H1 (cell line): ENCODE measurements at regions not wholly inside any gene's neighbourhood (a gene's known extent, or its start where the extent isn't known, plus 50 kb on each side); places are given as distances from the start of the nearest gene placed in this dataset.

Experiments used
- CTCF ChIA-PET: fragments of 300-600 bp; sonication (Branson Sonifier 250); formaldehyde crosslinking; loops from one replicate; lab custom pipeline; 2021; ENCODE audit not compliant: partially characterized antibody; lab: Charles Lee
- POLR2A ChIA-PET: fragments of 300-600 bp; sonication (Branson Sonifier 250); formaldehyde crosslinking; loops from one replicate; lab custom pipeline; 2021; ENCODE audit warnings: inconsistent platforms; ENCODE audit not compliant: partially characterized antibody; lab: Charles Lee
- DNase-seq, 2 experiments: peaks; one replicate each; pipeline versions ENCODE4 v3.0.0 to v3.0.0-alpha.2; 2010 to 2022; ENCODE audit warnings: low spot score in 2 of 2, low read depth in 1 of 2, mixed read lengths in 1 of 2
- FAIRE-seq: peaks from 2 replicates; lab custom pipeline; 2011; peaks lifted over from hg19 to GRCh38; lab: Jason Lieb, UNC
- H2AFZ ChIP-seq: 2 replicates; pipeline ENCODE4 v1.8.1; 2012; ENCODE audit warnings: low read length, inconsistent platforms
- H2AK5ac ChIP-seq: 2 replicates; pipeline ENCODE4 v1.6.1; 2013; ENCODE audit warnings: low read depth, low read length
- H2BK120ac ChIP-seq: replicated peaks from 2 replicates; pipeline ENCODE3; 2013; ENCODE audit warnings: low read depth, low read length, inconsistent platforms
- H2BK12ac ChIP-seq: 2 replicates; pipeline ENCODE4 v1.6.1; 2013; ENCODE audit warnings: low read depth, low read length
- H2BK15ac ChIP-seq: 2 replicates; pipeline ENCODE4 v1.6.1; 2013; ENCODE audit warnings: low read length
- H2BK20ac ChIP-seq: 2 replicates; pipeline ENCODE4 v1.6.1; 2013; ENCODE audit warnings: low read length
- H2BK5ac ChIP-seq: 2 replicates; pipeline ENCODE4 v1.6.1; 2013; ENCODE audit warnings: low read depth, low read length
- H3K14ac ChIP-seq: 2 replicates; pipeline ENCODE4 v1.6.1; 2013; ENCODE audit warnings: inconsistent platforms; ENCODE audit not compliant: insufficient read length
- H3K18ac ChIP-seq: 2 replicates; pipeline ENCODE4 v1.6.1; 2013; ENCODE audit warnings: low read length; ENCODE audit errors: extremely low read depth
- H3K23ac ChIP-seq: 2 replicates; pipeline ENCODE4 v1.6.1; 2013; ENCODE audit warnings: inconsistent platforms; ENCODE audit not compliant: insufficient read length
- H3K23me2 ChIP-seq: 2 replicates; pipeline ENCODE4 v1.6.1; 2013; ENCODE audit warnings: low read depth, low read length
- H3K27ac ChIP-seq: 2 replicates; pipeline ENCODE4 v1.6.1; 2011; ENCODE audit warnings: low read depth, low read length, inconsistent platforms
- H3K27me3 ChIP-seq, 4 experiments: replicated peaks in 1 of 4; 1 replicate in 1 of 4; 2 replicates in 3 of 4; pipeline versions ENCODE4 v1.6.1 to v1.8.1; 2011 to 2013; ENCODE audit warnings: low read length in 3 of 4, mild to moderate bottlenecking in 3 of 4, inconsistent platforms in 2 of 4, mixed read lengths in 2 of 4, moderate library complexity in 1 of 4; ENCODE audit not compliant: control insufficient read depth in 3 of 4, insufficient read depth in 3 of 4; ENCODE audit errors: extremely low read depth in 1 of 4
- H3K36me3 ChIP-seq, 4 experiments: 2 replicates each; pipeline versions ENCODE4 v1.6.1 to v1.8.1; 2011 to 2013; ENCODE audit warnings: mild to moderate bottlenecking in 4 of 4, low read length in 3 of 4, moderate library complexity in 2 of 4, control low read depth in 1 of 4, inconsistent platforms in 1 of 4; ENCODE audit not compliant: insufficient read depth in 4 of 4, control insufficient read depth in 2 of 4
- H3K4ac ChIP-seq: replicated peaks from 2 replicates; pipeline ENCODE3; 2013; ENCODE audit warnings: low read length, low read depth, mixed read lengths, inconsistent platforms; ENCODE audit not compliant: insufficient read length
- H3K4me1 ChIP-seq, 4 experiments: replicated peaks in 1 of 4; 1 replicate in 1 of 4; 2 replicates in 3 of 4; pipeline versions ENCODE4 v1.6.1 to v1.8.1; 2011 to 2013; ENCODE audit warnings: low read length in 3 of 4, inconsistent platforms in 2 of 4, mixed read lengths in 1 of 4; ENCODE audit not compliant: insufficient read depth in 4 of 4, control insufficient read depth in 3 of 4
- H3K4me2 ChIP-seq, 2 experiments: 2 replicates each; pipeline versions ENCODE4 v1.6.1 to v1.8.1; 2011 to 2013; ENCODE audit warnings: low read depth in 2 of 2, low read length in 2 of 2, control low read depth in 1 of 2, inconsistent platforms in 1 of 2, mild to moderate bottlenecking in 1 of 2; ENCODE audit not compliant: insufficient read depth in 1 of 2
- H3K4me3 ChIP-seq, 4 experiments: fragments of 200-600, 300-600 bp in 1 of 4; sonication (generic), shearing (Covaris generic), sonication (Bioruptor Twin) in 1 of 4; 2 replicates each; pipeline versions ENCODE4 v1.5.1 to v1.8.1; 2011 to 2016; ENCODE audit warnings: low read length in 4 of 4, low read depth in 3 of 4, control low read depth in 2 of 4, inconsistent platforms in 2 of 4, mild to moderate bottlenecking in 2 of 4, mixed read lengths in 1 of 4, moderate library complexity in 1 of 4; ENCODE audit not compliant: insufficient read depth in 2 of 4; ENCODE audit errors: extremely low read depth in 1 of 4
- H3K56ac ChIP-seq: replicated peaks from 2 replicates; pipeline ENCODE3; 2013; ENCODE audit warnings: low read depth, mild to moderate bottlenecking, mixed read lengths, low read length, inconsistent platforms; ENCODE audit not compliant: insufficient read length
- H3K79me1 ChIP-seq: 2 replicates; pipeline ENCODE4 v1.6.1; 2013; ENCODE audit warnings: low read depth, low read length, control low read depth
- H3K79me2 ChIP-seq, 2 experiments: 2 replicates each; pipeline versions ENCODE4 v1.6.1 to v1.8.1; 2012 to 2013; ENCODE audit warnings: low read length in 2 of 2, mild to moderate bottlenecking in 2 of 2, inconsistent platforms in 1 of 2; ENCODE audit not compliant: insufficient read depth in 2 of 2, control insufficient read depth in 1 of 2
- H3K9ac ChIP-seq, 4 experiments: replicated peaks in 1 of 4; 1 replicate in 1 of 4; 2 replicates in 3 of 4; pipeline versions ENCODE4 v1.6.1 to v1.8.1; 2011 to 2013; ENCODE audit warnings: low read depth in 3 of 4, low read length in 3 of 4, control low read depth in 2 of 4, mild to moderate bottlenecking in 2 of 4, moderate library complexity in 2 of 4, inconsistent platforms in 1 of 4; ENCODE audit errors: extremely low read depth in 1 of 4
- H3K9me3 ChIP-seq, 2 experiments: 2 replicates each; pipeline versions ENCODE4 v1.6.1 to v1.8.1; 2012 to 2013; ENCODE audit warnings: mild to moderate bottlenecking in 2 of 2, moderate library complexity in 2 of 2, control low read depth in 1 of 2, inconsistent platforms in 1 of 2, low read depth in 1 of 2, low read length in 1 of 2, mixed read lengths in 1 of 2; ENCODE audit not compliant: insufficient read depth in 2 of 2
- H4K20me1 ChIP-seq, 2 experiments: replicated peaks in 1 of 2; 2 replicates each; pipeline versions ENCODE3 to v1.8.1; 2011 to 2013; ENCODE audit warnings: inconsistent platforms in 2 of 2, low read length in 2 of 2, mild to moderate bottlenecking in 1 of 2; ENCODE audit not compliant: insufficient read depth in 2 of 2, control insufficient read depth in 1 of 2
- H4K5ac ChIP-seq: 2 replicates; pipeline ENCODE4 v1.6.1; 2013; ENCODE audit warnings: low read length, low read depth, mixed read lengths, inconsistent platforms; ENCODE audit not compliant: insufficient read length
- H4K8ac ChIP-seq: 2 replicates; pipeline ENCODE4 v1.8.0; 2013; ENCODE audit warnings: mild to moderate bottlenecking, moderate library complexity, low read length, inconsistent platforms; ENCODE audit not compliant: insufficient read depth; ENCODE audit errors: extremely low read depth
- H4K91ac ChIP-seq: replicated peaks from 2 replicates; pipeline ENCODE3; 2013; ENCODE audit warnings: low read length, mixed read lengths, inconsistent platforms; ENCODE audit not compliant: insufficient read length
- BACH1 ChIP-seq: IDR thresholded peaks from 2 replicates; pipeline ENCODE4 v1.6.1; 2012; ENCODE audit warnings: low read length, improper control_type of control experiment
- CBX5 ChIP-seq: fragments of 300-800, 300-1000 bp; sonication (generic); IDR thresholded peaks from 2 replicates; pipeline ENCODE4 v1.7.1; 2016; ENCODE audit warnings: antibody characterized with exemption, low read length, low read depth
- CREB1 ChIP-seq: IDR thresholded peaks from 2 replicates; pipeline ENCODE4 v1.6.1; 2012; ENCODE audit warnings: inconsistent platforms
- MAFK ChIP-seq: IDR thresholded peaks from 2 replicates; pipeline ENCODE4 v1.6.1; 2012; ENCODE audit warnings: low read depth, mild to moderate bottlenecking, improper control_type of control experiment, low read length
- NANOG ChIP-seq: IDR thresholded peaks from 2 replicates; pipeline ENCODE4 v1.6.1; 2011; ENCODE audit warnings: low read length, low read depth, mild to moderate bottlenecking, inconsistent platforms; ENCODE audit not compliant: insufficient read depth, poor library complexity, severe bottlenecking
- SAP30 ChIP-seq: fragments of 300-600 bp; sonication (generic); IDR thresholded peaks from 2 replicates; pipeline ENCODE4 v1.7.1; 2012; ENCODE audit warnings: low read length, moderate library complexity, mild to moderate bottlenecking, inconsistent platforms; ENCODE audit not compliant: insufficient read depth, insufficient replicate concordance
- WGBS, 2 experiments: shearing (Covaris generic) in 1 of 2; methylation state at CpG; one replicate each; pipeline versions ENCODE4 v1.1.6 to v1.1.7; 2013 to 2015; ENCODE audit warnings: low lambda C conversion rate in 2 of 2, mixed read lengths in 2 of 2, inconsistent platforms in 1 of 2, low coverage in 1 of 2, missing lambda C conversion rate in 1 of 2; ENCODE audit not compliant: insufficient replicate concordance in 2 of 2, insufficient coverage in 1 of 2, insufficient read length in 1 of 2; ENCODE audit errors: extremely low coverage in 1 of 2, missing lambda C conversion rate in 1 of 2; 5-methylcytosine and 5-hydroxymethylcytosine counted together

DNA sequence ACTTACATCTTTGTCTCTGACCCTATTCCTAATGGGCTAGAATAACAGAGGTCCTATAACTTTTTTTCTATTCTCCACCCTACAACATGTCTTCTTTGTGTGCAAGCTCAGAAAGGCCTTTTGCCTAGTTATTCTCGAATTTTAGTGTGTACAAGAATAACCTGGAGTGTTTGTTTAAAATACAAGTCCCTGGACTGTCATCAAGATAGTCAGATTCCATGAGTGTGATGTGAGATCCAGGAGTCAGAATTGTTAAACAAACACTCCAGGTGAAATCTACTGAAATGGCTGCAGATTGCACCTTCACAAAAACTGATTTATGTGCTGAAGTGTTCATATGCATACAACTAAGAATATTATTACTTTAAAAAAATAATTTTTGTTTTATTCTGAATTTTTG lies 114.4 kb upstream of the DIO2 start:
- no peak overlapping the region for H2BK5ac ChIP-seq
- no peaks in the 10 kb centered on the region for H3K79me2 ChIP-seq
- no peak overlapping the region for H2BK120ac ChIP-seq
- ChIA-PET POLR2A (no interaction called here), CTCF (interaction anchor here (0.8 to 1.6 kb wide), 2 partner anchors 10 to 261 kb away, joined by 3 to 4 read pairs; no protein-coding TSS in a partner anchor)
- no peaks in the 10 kb centered on the region for H3K23me2 ChIP-seq
- no peak overlapping the region for H3K4me3 ChIP-seq
- H3K79me1 ChIP-seq: no peaks in the 10 kb centered on the region
- no peak overlapping the region for H4K8ac ChIP-seq
- no peaks in the 10 kb centered on the region for H3K27me3 ChIP-seq
- no peak overlapping the region for H2BK20ac ChIP-seq
- WGBS, 2 experiments: 67% methylated on average over 1 of the region's 1 CpG; no CpG with 5 or more reads in 1 of the 2 experiments
- H3K4me1 ChIP-seq: no peaks in the 10 kb centered on the region
- H3K36me3 ChIP-seq: no peaks in the 10 kb centered on the region
- TF ChIP-seq CBX5: no peak
- no peak for TF ChIP-seq NANOG
- no peak for TF ChIP-seq SAP30
- no peak for TF ChIP-seq CREB1
- TF ChIP-seq BACH1: no peak
- no peak for TF ChIP-seq MAFK
- no peaks in the 10 kb centered on the region for H4K20me1 ChIP-seq
- H2AFZ ChIP-seq: no peak overlapping the region
- no peaks in the 10 kb centered on the region; a peak in 1 of 4 replicates for H3K9me3 ChIP-seq
- H3K27ac ChIP-seq: no peak overlapping the region
- H3K4ac ChIP-seq: no peak overlapping the region
- no peak overlapping the region for H2AK5ac ChIP-seq
- DNase-seq (no peak), FAIRE-seq (no peak)
- H3K23ac ChIP-seq: no peak overlapping the region
- H3K4me2 ChIP-seq: no peak overlapping the region
- no peak overlapping the region for H4K91ac ChIP-seq
- H3K18ac ChIP-seq: no peak overlapping the region
- no peak overlapping the region for H3K14ac ChIP-seq
- no peak overlapping the region for H3K9ac ChIP-seq
- no peak overlapping the region for H4K5ac ChIP-seq
- no peak overlapping the region for H2BK12ac ChIP-seq
- H3K56ac ChIP-seq: no peak overlapping the region
- H2BK15ac ChIP-seq: no peak overlapping the region
